OCI-LY7 (cell line): ENCODE measurements at regions not wholly inside any gene's neighbourhood (a gene's known extent, or its start where the extent isn't known, plus 50 kb on each side); places are given as distances from the start of the nearest gene placed in this dataset.

Experiments used
- BruUV-seq: library from RNA; stranded (reverse); fragments of 400-500 nt; replicated peaks from 2 replicates; lab custom pipeline; 2021; lab: Mats Ljungman, UMichigan
- CTCF ChIA-PET: fragments of 300-600 bp; sonication (Branson Sonifier 250); formaldehyde crosslinking; loops from one replicate; lab custom pipeline; 2022; ENCODE audit warnings: antibody characterized with exemption; ENCODE audit not compliant: unreplicated experiment; lab: Charles Lee
- POLR2A ChIA-PET: fragments of 300-600 bp; sonication (Branson Sonifier 250); formaldehyde crosslinking; loops from one replicate; lab custom pipeline; 2022; ENCODE audit warnings: antibody characterized with exemption; lab: Charles Lee
- DNase-seq: peaks from one replicate; pipeline ENCODE4 v3.0.0-alpha.2; 2015; ENCODE audit warnings: low spot score
- H2AFZ ChIP-seq: fragments of 200-600 bp; sonication (generic), shearing (Covaris generic); 2 replicates; pipeline ENCODE4 v1.6.1; 2014; ENCODE audit warnings: mild to moderate bottlenecking, antibody characterized with exemption, low read length, moderate library complexity
- H3K27ac ChIP-seq: fragments of 200-600 bp; sonication (generic); 2 replicates; pipeline ENCODE4 v1.5.1; 2014; ENCODE audit warnings: mixed run types, low read depth, mild to moderate bottlenecking, moderate library complexity, low read length, inconsistent platforms; ENCODE audit not compliant: poor library complexity, severe bottlenecking
- H3K36me3 ChIP-seq: fragments of 200-600 bp; sonication (generic); 2 replicates; pipeline ENCODE4 v1.6.1; 2014; ENCODE audit warnings: mild to moderate bottlenecking, antibody characterized with exemption, low read length, moderate library complexity, mixed read lengths; ENCODE audit not compliant: insufficient read depth
- H3K4me1 ChIP-seq: fragments of 200-600 bp; sonication (generic); 2 replicates; pipeline ENCODE4 v1.5.1; 2014; ENCODE audit warnings: mild to moderate bottlenecking, low read length; ENCODE audit not compliant: insufficient read depth, poor library complexity, severe bottlenecking
- H3K4me2 ChIP-seq: fragments of 200-600 bp; sonication (generic); 2 replicates; pipeline ENCODE4 v1.6.1; 2014; ENCODE audit warnings: mild to moderate bottlenecking, low read length
- H3K4me3 ChIP-seq: fragments of 200-600 bp; sonication (generic); 2 replicates; pipeline ENCODE4 v1.5.1; 2014; ENCODE audit warnings: mild to moderate bottlenecking, low read depth, low read length; ENCODE audit not compliant: poor library complexity, severe bottlenecking
- H3K79me2 ChIP-seq: fragments of 200-600 bp; sonication (generic); 2 replicates; pipeline ENCODE4 v1.6.1; 2016; ENCODE audit warnings: low read depth, mild to moderate bottlenecking, low read length, moderate library complexity, mixed read lengths; ENCODE audit not compliant: insufficient read depth
- H3K9me2 ChIP-seq: fragments of 200-600 bp; sonication (generic); 2 replicates; pipeline ENCODE4 v1.6.1; 2016; ENCODE audit warnings: mild to moderate bottlenecking, low read length, mixed read lengths; ENCODE audit not compliant: insufficient read depth
- H3K9me3 ChIP-seq: fragments of 200-600 bp; sonication (generic); 2 replicates; pipeline ENCODE4 v1.6.1; 2014; ENCODE audit warnings: mild to moderate bottlenecking, mixed run types, low read length, mixed read lengths
- H4K20me1 ChIP-seq: fragments of 200-600 bp; sonication (generic); 2 replicates; pipeline ENCODE4 v1.6.1; 2014; ENCODE audit warnings: mild to moderate bottlenecking, antibody characterized with exemption, low read length, moderate library complexity, mixed read lengths; ENCODE audit not compliant: insufficient read depth
- EZH2phosphoT487 ChIP-seq: fragments of 200-600 bp; sonication (generic); IDR thresholded peaks from 2 replicates; pipeline ENCODE4 v1.6.1; 2018; ENCODE audit warnings: low read depth, borderline replicate concordance, mild to moderate bottlenecking, mixed run types, antibody characterized with exemption, low read length, moderate library complexity, mixed read lengths
- intact Hi-C: fragments of 100-400 bp; cut with micrococcal nuclease; formaldehyde crosslinking; loops from one replicate; pipeline ENCODE4 v1.10.0; 2022; ENCODE audit not compliant: unreplicated experiment
- TF ChIP-seq, protein P1 (sequence below): fragments of 200-600 bp; sonication (generic); conservative IDR thresholded peaks from 2 replicates; pipeline ENCODE4 v1.5.1; 2014; ENCODE audit warnings: mild to moderate bottlenecking, antibody characterized with exemption, low read length, moderate library complexity, mixed read lengths

- H3K4me1 ChIP-seq, result no peaks in the 10 kb centered on the region
- H3K9me2 ChIP-seq, result no peaks in the 10 kb centered on the region
- intact Hi-C loops, result loop anchor here (5.0 to 10.0 kb wide), 2 partner anchors 95 to 493 kb away; no protein-coding TSS in a partner anchor
- H3K36me3 ChIP-seq, result no peaks in the 10 kb centered on the region
- no peak overlapping the region for H3K4me3 ChIP-seq
- no peak overlapping the region for H3K27ac ChIP-seq
- H3K4me2 ChIP-seq, result no peak overlapping the region; the same call in 1 of the 2 replicates
- H2AFZ ChIP-seq, result no peak overlapping the region
- no peaks in the 10 kb centered on the region for H4K20me1 ChIP-seq
- no peaks in the 10 kb centered on the region for H3K9me3 ChIP-seq
- ChIA-PET CTCF (no interaction called here), POLR2A (interaction anchor here (0.6 to 1.4 kb wide), 2 partner anchors 11 to 1136 kb away, joined by 4 to 7 read pairs; no protein-coding TSS in a partner anchor)
- no peaks in the 10 kb centered on the region for H3K79me2 ChIP-seq
- BruUV-seq, result no TSS peak
- TF ChIP-seq, protein P1, sequence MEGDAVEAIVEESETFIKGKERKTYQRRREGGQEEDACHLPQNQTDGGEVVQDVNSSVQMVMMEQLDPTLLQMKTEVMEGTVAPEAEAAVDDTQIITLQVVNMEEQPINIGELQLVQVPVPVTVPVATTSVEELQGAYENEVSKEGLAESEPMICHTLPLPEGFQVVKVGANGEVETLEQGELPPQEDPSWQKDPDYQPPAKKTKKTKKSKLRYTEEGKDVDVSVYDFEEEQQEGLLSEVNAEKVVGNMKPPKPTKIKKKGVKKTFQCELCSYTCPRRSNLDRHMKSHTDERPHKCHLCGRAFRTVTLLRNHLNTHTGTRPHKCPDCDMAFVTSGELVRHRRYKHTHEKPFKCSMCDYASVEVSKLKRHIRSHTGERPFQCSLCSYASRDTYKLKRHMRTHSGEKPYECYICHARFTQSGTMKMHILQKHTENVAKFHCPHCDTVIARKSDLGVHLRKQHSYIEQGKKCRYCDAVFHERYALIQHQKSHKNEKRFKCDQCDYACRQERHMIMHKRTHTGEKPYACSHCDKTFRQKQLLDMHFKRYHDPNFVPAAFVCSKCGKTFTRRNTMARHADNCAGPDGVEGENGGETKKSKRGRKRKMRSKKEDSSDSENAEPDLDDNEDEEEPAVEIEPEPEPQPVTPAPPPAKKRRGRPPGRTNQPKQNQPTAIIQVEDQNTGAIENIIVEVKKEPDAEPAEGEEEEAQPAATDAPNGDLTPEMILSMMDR, result no peak
- TF ChIP-seq EZH2phosphoT487, result no peak
- peak; percentile 65 for DNase-seq
These were observed 102.3 kb downstream of the RPE65 start for GRCh38 chr1:68347415-68347814.

DNA sequence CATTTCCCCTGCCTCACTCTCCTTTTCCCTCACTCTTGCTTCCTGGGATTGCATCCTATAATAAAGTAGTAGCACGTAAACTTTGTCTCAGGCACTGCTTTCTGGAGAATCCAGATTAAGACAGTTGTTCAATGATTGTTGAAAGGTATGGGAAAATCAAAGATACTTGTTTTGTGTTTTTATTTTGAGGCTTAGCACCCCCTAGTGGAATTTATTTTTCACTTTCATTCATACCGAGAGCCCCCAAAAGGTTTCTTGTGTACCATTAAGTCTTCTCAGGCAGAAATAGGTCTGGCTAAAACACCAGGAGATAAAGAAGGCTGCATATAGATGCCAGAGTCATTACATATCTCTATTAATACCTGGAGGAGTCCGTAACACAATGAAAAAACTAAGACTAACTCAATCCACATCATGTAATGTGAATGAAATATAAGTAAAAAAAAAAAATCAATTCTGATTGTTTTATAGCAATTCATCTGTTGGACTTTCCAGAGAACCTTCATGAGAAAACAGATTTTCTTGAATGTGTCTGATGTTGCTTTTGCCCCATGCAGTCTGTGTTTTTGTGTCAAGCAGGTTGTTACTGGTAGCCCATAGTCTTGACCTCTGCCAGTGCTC lies 103.5 kb downstream of the RPE65 start:
- no peaks in the 10 kb centered on the region for H3K9me2 ChIP-seq
- TF ChIP-seq, protein P1, result peak; percentile 86
- no peak for TF ChIP-seq EZH2phosphoT487
- no peak overlapping the region for H3K4me3 ChIP-seq
- peak; percentile 29 for DNase-seq
- ChIA-PET POLR2A (interaction anchor here (0.6 to 1.3 kb wide), 5 partner anchors 12 to 220 kb away, joined by 3 to 6 read pairs (median 3); no protein-coding TSS in a partner anchor), CTCF (no interaction called here)
- BruUV-seq, result no TSS peak
- intact Hi-C loops, result loop anchor here (5.0 to 10.0 kb wide), 2 partner anchors 96 to 491 kb away; no protein-coding TSS in a partner anchor
- no peaks in the 10 kb centered on the region for H3K9me3 ChIP-seq
- H3K79me2 ChIP-seq, result no peaks in the 10 kb centered on the region
- H4K20me1 ChIP-seq, result no peaks in the 10 kb centered on the region
- no peak overlapping the region for H2AFZ ChIP-seq
- H3K4me2 ChIP-seq, result no peak overlapping the region
- no peaks in the 10 kb centered on the region for H3K4me1 ChIP-seq
- H3K36me3 ChIP-seq, result no peaks in the 10 kb centered on the region
- no peak overlapping the region for H3K27ac ChIP-seq

DNA sequence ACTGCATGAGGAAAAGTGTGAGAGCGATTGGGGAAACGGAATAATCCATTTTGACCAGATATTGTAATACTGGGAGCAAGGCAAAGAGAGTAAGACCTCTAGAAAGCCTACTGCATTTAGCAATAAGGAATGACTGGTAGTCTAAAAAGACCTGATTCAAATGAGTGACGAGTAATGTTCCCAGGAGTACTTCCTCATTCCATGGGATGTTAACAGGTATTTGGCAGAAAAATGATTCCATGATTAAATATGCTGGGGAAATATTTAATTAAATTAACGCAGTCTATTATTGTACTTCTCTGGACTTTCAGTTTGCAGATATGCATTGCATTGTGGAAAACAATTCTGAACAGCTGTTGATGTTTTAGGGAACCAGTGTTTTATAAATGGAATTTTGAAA lies 105.5 kb downstream of the RPE65 start:
- Histone ChIP-seq H3K79me2 (no peaks in the 10 kb centered on the region), H3K4me1 (no peaks in the 10 kb centered on the region), H4K20me1 (no peaks in the 10 kb centered on the region), H3K4me3 (no peak overlapping the region), H3K9me2 (no peaks in the 10 kb centered on the region), H3K9me3 (no peaks in the 10 kb centered on the region), H2AFZ (no peak overlapping the region), H3K27ac (no peak overlapping the region), H3K36me3 (no peaks in the 10 kb centered on the region), H3K4me2 (no peak overlapping the region)
- POLR2A ChIA-PET, result no interaction called here
- no peak for DNase-seq
- CTCF ChIA-PET, result interaction anchor here (3.2 kb wide), 1 partner anchor 224 kb away, joined by 10 read pairs; no protein-coding TSS in a partner anchor
- BruUV-seq, result no TSS peak
- TF ChIP-seq, protein P1, result no peak
- TF ChIP-seq EZH2phosphoT487, result no peak
- intact Hi-C loops, result loop anchor here (10.0 kb wide), 1 partner anchor 489 kb away; no protein-coding TSS in a partner anchor
